ENCODE measurements at regions not wholly inside any gene's neighbourhood (a gene's known extent, or its start where the extent isn't known, plus 50 kb on each side); places are given as distances from the start of the nearest gene placed in this dataset.

GRCh38 chr18:44520981-44521667 is 159.6 kb upstream of the SETBP1 start:
- TF ChIP-seq POLR2A (IDR thresholded peaks at IDR 0.05; ENCODE audit: low read depth, low read length) (no peak), TAF1 (IDR thresholded peaks at IDR 0.05; ENCODE audit: borderline replicate concordance, low read depth, low read length) (no peak)
